HepG2 (cell line): ENCODE measurements at regions not wholly inside any gene's neighbourhood (a gene's known extent, or its start where the extent isn't known, plus 50 kb on each side); places are given as distances from the start of the nearest gene placed in this dataset.

Source experiments
- RBFOX2 ChIP-seq: fragments of 200-400 bp; formaldehyde crosslinking; IDR thresholded peaks from 2 replicates; pipeline ENCODE4 v1.6.1; 2017; ENCODE audit warnings: low read depth, mild to moderate bottlenecking, low read length
- TBL1XR1 ChIP-seq: fragments of 150-350 bp; IDR thresholded peaks from 2 replicates; pipeline ENCODE4 v1.6.1; 2014; ENCODE audit warnings: borderline replicate concordance, low read length; ENCODE audit not compliant: partially characterized antibody
- TGIF2 ChIP-seq: IDR thresholded peaks from 2 replicates; pipeline ENCODE4 v1.6.1; 2016; ENCODE audit warnings: control low read depth, missing compliant biosample characterization
- ZC3H4 ChIP-seq: sonication (generic); formaldehyde crosslinking; IDR thresholded peaks from 2 replicates; pipeline ENCODE4 v1.4.0; 2020; ENCODE audit warnings: missing genetic modification reagents, borderline replicate concordance
- ZIK1 ChIP-seq: sonication (generic); formaldehyde crosslinking; IDR thresholded peaks from 2 replicates; pipeline ENCODE4 v1.5.0; 2020; ENCODE audit warnings: mild to moderate bottlenecking, low read depth, missing genetic modification reagents, borderline replicate concordance
- ZNF225 ChIP-seq: sonication (generic); formaldehyde crosslinking; IDR thresholded peaks from 2 replicates; pipeline ENCODE4 v1.4.0; 2020; ENCODE audit warnings: mild to moderate bottlenecking, missing genetic modification reagents
- ZNF274 ChIP-seq: sonication (generic); formaldehyde crosslinking; IDR thresholded peaks from 2 replicates; pipeline ENCODE4 v1.5.1; 2020; ENCODE audit warnings: mild to moderate bottlenecking, missing genetic modification reagents
- TF ChIP-seq, protein P1 (sequence below): sonication (generic); formaldehyde crosslinking; IDR thresholded peaks from 2 replicates; pipeline ENCODE4 v1.5.0; 2020; ENCODE audit warnings: mild to moderate bottlenecking, missing genetic modification reagents, moderate library complexity
- TF ChIP-seq, protein P2 (sequence below): sonication (generic); formaldehyde crosslinking; IDR thresholded peaks from 2 replicates; pipeline ENCODE4 v1.9.0; 2021; ENCODE audit warnings: missing genetic modification reagents, borderline replicate concordance
- TF ChIP-seq, protein P3 (sequence below): sonication (generic); formaldehyde crosslinking; conservative IDR thresholded peaks from 2 replicates; pipeline ENCODE4 v1.4.0; 2020; ENCODE audit warnings: missing genetic modification reagents
- TF ChIP-seq, protein P4 (sequence below): sonication (generic); formaldehyde crosslinking; IDR thresholded peaks from 2 replicates; pipeline ENCODE4 v1.4.0; 2020; ENCODE audit warnings: mild to moderate bottlenecking, missing genetic modification reagents
- TF ChIP-seq, protein P5 (sequence below): sonication (generic); formaldehyde crosslinking; IDR thresholded peaks from 2 replicates; pipeline ENCODE4 v1.4.0; 2020; ENCODE audit warnings: mild to moderate bottlenecking, missing genetic modification reagents

DNA sequence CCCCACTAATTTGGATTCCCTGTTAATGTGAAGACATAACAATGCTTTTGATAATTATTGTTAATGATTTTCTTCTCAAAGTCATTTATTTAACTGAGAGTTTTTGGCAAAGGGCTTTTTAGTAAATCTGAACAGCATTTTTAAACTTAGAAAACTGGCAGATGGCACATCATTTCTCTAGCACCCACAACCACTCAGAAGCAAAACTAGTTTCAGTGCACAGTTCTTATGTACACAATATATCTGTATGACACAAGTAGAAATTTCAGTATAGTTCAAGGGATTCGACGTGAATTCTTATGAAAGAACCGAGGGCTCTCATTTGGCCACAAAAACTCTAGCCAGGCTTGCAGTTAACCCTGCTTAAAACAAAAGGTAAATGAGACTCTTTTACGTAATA, 231.4 kb upstream of the CDH9 start:
- TF ChIP-seq, protein P1, sequence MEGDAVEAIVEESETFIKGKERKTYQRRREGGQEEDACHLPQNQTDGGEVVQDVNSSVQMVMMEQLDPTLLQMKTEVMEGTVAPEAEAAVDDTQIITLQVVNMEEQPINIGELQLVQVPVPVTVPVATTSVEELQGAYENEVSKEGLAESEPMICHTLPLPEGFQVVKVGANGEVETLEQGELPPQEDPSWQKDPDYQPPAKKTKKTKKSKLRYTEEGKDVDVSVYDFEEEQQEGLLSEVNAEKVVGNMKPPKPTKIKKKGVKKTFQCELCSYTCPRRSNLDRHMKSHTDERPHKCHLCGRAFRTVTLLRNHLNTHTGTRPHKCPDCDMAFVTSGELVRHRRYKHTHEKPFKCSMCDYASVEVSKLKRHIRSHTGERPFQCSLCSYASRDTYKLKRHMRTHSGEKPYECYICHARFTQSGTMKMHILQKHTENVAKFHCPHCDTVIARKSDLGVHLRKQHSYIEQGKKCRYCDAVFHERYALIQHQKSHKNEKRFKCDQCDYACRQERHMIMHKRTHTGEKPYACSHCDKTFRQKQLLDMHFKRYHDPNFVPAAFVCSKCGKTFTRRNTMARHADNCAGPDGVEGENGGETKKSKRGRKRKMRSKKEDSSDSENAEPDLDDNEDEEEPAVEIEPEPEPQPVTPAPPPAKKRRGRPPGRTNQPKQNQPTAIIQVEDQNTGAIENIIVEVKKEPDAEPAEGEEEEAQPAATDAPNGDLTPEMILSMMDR (CRISPR knock-in tag): no peak
- TF ChIP-seq, protein P2, sequence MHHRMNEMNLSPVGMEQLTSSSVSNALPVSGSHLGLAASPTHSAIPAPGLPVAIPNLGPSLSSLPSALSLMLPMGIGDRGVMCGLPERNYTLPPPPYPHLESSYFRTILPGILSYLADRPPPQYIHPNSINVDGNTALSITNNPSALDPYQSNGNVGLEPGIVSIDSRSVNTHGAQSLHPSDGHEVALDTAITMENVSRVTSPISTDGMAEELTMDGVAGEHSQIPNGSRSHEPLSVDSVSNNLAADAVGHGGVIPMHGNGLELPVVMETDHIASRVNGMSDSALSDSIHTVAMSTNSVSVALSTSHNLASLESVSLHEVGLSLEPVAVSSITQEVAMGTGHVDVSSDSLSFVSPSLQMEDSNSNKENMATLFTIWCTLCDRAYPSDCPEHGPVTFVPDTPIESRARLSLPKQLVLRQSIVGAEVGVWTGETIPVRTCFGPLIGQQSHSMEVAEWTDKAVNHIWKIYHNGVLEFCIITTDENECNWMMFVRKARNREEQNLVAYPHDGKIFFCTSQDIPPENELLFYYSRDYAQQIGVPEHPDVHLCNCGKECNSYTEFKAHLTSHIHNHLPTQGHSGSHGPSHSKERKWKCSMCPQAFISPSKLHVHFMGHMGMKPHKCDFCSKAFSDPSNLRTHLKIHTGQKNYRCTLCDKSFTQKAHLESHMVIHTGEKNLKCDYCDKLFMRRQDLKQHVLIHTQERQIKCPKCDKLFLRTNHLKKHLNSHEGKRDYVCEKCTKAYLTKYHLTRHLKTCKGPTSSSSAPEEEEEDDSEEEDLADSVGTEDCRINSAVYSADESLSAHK (CRISPR knock-in tag): no peak
- TF ChIP-seq, protein P3, sequence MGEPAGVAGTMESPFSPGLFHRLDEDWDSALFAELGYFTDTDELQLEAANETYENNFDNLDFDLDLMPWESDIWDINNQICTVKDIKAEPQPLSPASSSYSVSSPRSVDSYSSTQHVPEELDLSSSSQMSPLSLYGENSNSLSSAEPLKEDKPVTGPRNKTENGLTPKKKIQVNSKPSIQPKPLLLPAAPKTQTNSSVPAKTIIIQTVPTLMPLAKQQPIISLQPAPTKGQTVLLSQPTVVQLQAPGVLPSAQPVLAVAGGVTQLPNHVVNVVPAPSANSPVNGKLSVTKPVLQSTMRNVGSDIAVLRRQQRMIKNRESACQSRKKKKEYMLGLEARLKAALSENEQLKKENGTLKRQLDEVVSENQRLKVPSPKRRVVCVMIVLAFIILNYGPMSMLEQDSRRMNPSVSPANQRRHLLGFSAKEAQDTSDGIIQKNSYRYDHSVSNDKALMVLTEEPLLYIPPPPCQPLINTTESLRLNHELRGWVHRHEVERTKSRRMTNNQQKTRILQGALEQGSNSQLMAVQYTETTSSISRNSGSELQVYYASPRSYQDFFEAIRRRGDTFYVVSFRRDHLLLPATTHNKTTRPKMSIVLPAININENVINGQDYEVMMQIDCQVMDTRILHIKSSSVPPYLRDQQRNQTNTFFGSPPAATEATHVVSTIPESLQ (CRISPR knock-in tag): no peak
- TF ChIP-seq, protein P4, sequence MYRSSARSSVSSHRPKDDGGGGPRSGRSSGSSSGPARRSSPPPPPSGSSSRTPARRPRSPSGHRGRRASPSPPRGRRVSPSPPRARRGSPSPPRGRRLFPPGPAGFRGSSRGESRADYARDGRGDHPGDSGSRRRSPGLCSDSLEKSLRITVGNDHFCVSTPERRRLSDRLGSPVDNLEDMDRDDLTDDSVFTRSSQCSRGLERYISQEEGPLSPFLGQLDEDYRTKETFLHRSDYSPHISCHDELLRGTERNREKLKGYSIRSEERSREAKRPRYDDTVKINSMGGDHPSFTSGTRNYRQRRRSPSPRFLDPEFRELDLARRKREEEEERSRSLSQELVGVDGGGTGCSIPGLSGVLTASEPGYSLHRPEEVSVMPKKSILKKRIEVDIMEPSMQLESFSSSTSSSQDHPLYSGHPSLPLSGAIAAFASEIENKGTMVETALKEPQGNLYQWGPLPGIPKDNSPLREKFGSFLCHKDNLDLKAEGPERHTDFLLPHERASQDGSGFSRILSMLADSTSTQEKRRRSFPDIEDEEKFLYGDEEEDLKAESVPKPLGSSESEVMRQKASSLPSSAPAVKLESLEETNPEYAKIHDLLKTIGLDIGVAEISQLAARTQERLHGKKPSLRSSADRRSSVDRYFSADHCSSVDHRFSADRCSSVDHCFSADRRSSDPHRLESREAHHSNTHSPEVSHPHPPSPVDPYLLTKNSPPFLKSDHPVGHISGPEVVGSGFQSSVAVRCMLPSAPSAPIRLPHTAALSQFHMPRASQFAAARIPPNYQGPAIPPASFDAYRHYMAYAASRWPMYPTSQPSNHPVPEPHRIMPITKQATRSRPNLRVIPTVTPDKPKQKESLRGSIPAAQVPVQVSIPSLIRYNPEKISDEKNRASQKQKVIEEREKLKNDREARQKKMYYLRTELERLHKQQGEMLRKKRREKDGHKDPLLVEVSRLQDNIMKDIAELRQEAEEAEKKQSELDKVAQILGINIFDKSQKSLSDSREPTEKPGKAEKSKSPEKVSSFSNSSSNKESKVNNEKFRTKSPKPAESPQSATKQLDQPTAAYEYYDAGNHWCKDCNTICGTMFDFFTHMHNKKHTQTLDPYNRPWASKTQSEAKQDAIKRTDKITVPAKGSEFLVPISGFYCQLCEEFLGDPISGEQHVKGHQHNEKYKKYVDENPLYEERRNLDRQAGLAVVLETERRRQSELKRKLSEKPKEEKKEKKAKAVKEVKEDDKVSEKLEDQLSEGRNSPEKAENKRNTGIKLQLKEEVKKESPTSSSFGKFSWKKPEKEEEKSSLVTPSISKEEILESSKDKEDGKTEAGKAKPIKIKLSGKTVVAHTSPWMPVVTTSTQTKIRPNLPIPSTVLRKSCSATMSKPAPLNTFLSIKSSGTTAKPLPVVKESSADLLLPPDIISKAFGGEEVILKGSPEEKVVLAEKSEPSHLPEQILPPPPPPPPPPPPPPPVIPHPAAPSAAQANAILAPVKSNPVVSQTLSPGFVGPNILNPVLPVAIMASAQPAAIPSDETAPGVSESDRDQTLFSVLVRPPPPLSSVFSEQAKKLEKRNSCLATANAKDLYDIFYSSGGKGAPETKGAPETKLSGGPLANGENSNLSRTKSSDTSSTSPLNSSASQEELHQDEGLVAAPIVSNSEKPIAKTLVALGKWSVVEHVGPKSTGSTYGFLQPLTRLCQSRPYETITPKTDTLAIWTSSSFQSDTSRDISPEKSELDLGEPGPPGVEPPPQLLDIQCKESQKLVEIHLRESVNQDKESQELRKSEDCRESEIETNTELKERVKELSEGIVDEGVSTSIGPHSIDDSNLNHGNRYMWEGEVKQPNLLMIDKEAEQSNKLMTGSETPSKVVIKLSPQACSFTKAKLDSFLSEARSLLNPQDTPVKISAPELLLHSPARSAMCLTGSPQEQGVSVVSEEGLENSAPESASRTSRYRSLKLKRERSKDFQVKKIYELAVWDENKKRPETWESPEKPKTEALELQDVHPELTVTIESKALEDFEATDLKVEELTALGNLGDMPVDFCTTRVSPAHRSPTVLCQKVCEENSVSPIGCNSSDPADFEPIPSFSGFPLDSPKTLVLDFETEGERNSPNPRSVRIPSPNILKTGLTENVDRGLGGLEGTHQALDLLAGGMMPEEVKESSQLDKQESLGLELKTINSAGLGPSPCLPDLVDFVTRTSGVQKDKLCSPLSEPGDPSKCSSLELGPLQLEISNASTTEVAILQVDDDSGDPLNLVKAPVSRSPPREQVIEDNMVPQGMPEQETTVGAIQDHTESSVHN (CRISPR knock-in tag): no peak
- TF ChIP-seq RBFOX2 (no peak), TBL1XR1 (no peak), TGIF2 (no peak), ZC3H4 (no peak), ZNF225 (CRISPR knock-in tag) (no peak), ZIK1 (CRISPR knock-in tag) (no peak), ZNF274 (CRISPR knock-in tag) (no peak)
- TF ChIP-seq, protein P5, sequence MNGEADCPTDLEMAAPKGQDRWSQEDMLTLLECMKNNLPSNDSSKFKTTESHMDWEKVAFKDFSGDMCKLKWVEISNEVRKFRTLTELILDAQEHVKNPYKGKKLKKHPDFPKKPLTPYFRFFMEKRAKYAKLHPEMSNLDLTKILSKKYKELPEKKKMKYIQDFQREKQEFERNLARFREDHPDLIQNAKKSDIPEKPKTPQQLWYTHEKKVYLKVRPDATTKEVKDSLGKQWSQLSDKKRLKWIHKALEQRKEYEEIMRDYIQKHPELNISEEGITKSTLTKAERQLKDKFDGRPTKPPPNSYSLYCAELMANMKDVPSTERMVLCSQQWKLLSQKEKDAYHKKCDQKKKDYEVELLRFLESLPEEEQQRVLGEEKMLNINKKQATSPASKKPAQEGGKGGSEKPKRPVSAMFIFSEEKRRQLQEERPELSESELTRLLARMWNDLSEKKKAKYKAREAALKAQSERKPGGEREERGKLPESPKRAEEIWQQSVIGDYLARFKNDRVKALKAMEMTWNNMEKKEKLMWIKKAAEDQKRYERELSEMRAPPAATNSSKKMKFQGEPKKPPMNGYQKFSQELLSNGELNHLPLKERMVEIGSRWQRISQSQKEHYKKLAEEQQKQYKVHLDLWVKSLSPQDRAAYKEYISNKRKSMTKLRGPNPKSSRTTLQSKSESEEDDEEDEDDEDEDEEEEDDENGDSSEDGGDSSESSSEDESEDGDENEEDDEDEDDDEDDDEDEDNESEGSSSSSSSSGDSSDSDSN (CRISPR knock-in tag): no peak
